ENCODE measurements at regions not wholly inside any gene's neighbourhood (a gene's known extent, or its start where the extent isn't known, plus 50 kb on each side); places are given as distances from the start of the nearest gene placed in this dataset.

DNA sequence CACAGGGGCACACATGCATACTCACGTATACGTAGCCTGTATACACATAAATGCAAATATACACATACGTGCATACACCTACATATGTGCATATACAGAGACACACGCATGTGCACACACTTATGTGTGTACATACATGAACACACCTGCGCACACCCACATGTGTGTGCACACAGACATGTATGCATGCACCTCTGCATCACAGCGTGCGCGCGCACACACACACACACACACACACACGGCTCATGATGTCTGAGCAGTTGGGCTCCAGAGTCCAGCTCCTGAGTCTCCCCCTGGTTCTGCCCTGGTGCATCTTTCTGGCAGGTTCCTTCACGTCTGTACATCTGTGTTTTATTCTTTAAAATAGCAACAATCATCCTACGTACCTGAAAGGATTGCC is 600.5 kb downstream of the NPHP4 start:
- TF ChIP-seq CTCF (conservative IDR thresholded peaks at IDR 0.05; ENCODE audit: low read depth, low read length) (no peak), EZH2 (IDR thresholded peaks at IDR 0.05; ENCODE audit: low read length, unreplicated experiment) (no peak)
